GM21515 (cell line): ENCODE measurements at regions not wholly inside any gene's neighbourhood (a gene's known extent, or its start where the extent isn't known, plus 50 kb on each side); places are given as distances from the start of the nearest gene placed in this dataset.
"Not testable (repeated sequence)": the region's sequence is repeated elsewhere in the genome, so short reads cannot be mapped to it uniquely, and the experiment has no call there.

ENCODE experiments used
- ATAC-seq: cut with Tn5 transposase; IDR thresholded peaks from one replicate; pipeline ENCODE4 v1.9.1; 2021; ENCODE audit not compliant: unreplicated experiment

DNA sequence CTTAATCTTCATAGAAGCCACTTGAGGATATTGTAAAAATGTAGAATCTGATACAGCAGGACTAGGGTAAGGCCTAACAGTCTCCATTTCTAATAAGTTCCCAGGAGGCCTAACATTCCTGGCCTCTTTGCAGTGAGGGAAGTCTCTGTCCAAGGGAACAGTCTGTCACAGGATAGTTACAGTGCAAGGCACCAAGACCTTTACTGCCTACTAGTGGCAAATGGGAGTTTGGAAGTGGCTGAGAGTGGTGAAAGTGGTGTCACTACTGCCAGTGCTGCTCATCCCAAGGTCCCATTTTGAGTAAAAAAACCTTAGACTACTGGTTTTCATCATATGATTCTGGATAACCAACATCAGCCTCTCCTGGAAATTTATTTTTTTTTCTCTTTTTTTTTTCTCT, 619.5 kb upstream of the SEMA3D start:
- no peak for ATAC-seq

DNA sequence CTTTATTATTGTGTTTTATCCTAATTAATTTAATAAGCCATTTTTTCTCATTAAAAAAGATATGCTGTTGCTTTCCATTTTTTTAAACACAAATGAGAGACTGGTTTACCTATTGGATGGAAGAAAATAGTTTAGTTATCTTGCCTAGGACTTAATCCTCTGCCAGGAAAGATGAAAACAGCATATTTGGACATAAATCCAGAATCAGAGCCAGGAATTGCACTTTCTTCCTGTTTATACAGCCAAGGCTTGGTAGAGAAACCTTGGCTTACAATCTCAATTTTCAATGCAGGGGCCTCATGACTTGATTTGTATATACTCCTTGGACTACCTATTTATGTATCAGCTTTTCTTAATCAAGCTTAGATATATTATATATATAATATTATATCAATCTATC, 618.8 kb upstream of the SEMA3D start:
- ATAC-seq: no peak

GRCh38 chr7:85805249-85805648, 618.4 kb upstream of the SEMA3D start:
- ATAC-seq: no peak

DNA sequence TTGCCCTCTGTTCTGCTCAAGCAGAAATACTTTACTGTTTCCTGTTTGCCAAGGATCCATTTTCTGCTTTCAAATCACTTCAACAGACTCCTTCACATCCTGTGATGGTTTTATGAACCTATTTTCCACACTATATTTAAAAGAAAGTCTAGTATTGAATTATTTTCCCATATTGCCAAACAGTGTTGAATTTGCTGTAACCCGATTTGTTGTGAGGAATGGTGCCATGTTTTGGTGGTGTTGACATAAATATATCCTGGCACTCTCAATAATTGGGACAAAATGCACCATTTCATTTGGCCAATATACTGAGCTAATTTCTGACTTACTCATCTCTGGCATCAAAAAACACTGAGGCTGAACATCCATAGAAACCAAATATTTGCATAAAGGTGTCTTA, 615.4 kb upstream of the SEMA3D start:
- ATAC-seq: no peak

- ATAC-seq: no peak
Observed at GRCh38 chr7:85796956-85797355, 610.1 kb upstream of the SEMA3D start.

GRCh38 chr7:85791098-85791497, 604.2 kb upstream of the SEMA3D start:
- ATAC-seq: not testable (repeated sequence)

DNA sequence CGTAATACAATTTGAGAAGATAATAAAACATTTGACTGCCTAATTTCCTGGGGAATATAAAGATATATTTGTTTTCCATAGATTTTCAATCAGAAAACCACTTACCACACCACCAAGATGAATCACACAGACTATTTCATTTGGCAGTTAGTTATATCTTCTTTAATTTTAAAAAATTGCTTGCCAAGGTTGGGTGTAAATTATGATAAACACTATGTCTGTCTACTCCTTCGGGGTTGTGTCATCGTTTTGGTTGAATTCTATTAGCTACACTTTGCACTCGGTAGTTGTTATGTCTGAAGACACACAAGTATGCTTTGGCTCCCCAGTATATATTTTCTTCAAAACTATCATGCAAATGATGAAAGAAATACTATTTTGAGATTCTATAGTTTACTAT, 594.8 kb upstream of the SEMA3D start:
- ATAC-seq: no peak

GRCh38 chr7:85776691-85777345, 590.0 kb upstream of the SEMA3D start:
- no peak for ATAC-seq

GRCh38 chr7:85775431-85775830, 588.6 kb upstream of the SEMA3D start:
- ATAC-seq: no peak

GRCh38 chr7:85774986-85775385, 588.1 kb upstream of the SEMA3D start:
- no peak for ATAC-seq

- no peak for ATAC-seq
Observed at GRCh38 chr7:85773116-85773728, 586.4 kb upstream of the SEMA3D start.

GRCh38 chr7:85771516-85771915, 584.7 kb upstream of the SEMA3D start:
- ATAC-seq: no peak

GRCh38 chr7:85770332-85770731, 583.5 kb upstream of the SEMA3D start:
- no peak for ATAC-seq

DNA sequence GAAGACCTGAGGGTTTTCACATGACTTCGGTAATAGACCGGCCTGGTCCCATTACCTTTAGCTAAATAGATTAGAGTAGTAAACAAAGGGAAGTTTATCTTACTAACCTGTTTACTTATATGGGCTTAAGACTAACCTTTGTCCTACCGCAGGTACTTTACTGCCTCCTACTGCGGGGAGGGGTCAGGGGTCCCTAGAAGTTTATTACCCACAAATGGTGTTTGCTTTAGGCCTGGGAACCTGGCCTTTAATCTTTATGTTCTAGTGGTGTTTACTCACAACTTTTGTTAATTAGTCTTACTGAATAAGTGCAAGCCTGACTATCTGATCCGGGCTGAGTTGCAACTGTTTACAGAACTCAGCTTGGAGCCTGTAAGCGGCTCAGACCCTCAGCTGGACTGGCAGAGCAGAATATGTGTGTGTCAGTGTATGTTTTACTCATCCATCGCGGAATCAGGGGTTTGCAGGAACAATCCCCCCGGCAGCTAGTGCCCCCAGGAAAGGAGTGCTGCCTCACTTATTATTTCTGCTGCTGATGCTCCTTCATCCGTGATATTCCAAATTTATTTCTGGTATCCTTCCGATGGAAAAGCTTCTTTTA, 578.9 kb upstream of the SEMA3D start:
- ATAC-seq: no peak

GRCh38 chr7:85764034-85764433, 577.2 kb upstream of the SEMA3D start:
- ATAC-seq: no peak

- no peak for ATAC-seq
Observed at GRCh38 chr7:85757348-85757747, 570.5 kb upstream of the SEMA3D start.

DNA sequence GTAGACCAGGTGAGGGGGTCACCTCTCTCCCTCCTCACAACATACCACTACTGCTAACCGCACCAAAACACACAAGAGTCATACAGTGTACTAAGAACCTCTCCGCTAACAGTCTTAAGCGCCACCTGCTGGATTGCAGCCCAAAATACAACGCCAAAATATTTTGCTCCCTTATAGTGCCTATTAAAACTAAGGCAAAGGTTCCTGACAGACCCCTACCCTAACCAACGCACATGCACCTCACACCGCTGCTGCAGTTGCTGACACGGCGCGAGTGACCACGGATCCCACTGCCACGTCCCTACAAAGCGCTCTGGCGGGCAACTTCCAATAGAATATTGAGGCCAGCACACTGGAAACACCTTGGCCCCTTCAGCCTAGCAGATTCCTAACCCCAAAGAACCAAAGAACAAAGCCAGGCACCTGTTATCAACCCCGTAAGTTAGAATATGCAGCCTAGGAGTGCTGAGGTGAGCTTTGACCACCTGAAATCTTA, 563.6 kb upstream of the SEMA3D start:
- peak; percentile 93 for ATAC-seq

DNA sequence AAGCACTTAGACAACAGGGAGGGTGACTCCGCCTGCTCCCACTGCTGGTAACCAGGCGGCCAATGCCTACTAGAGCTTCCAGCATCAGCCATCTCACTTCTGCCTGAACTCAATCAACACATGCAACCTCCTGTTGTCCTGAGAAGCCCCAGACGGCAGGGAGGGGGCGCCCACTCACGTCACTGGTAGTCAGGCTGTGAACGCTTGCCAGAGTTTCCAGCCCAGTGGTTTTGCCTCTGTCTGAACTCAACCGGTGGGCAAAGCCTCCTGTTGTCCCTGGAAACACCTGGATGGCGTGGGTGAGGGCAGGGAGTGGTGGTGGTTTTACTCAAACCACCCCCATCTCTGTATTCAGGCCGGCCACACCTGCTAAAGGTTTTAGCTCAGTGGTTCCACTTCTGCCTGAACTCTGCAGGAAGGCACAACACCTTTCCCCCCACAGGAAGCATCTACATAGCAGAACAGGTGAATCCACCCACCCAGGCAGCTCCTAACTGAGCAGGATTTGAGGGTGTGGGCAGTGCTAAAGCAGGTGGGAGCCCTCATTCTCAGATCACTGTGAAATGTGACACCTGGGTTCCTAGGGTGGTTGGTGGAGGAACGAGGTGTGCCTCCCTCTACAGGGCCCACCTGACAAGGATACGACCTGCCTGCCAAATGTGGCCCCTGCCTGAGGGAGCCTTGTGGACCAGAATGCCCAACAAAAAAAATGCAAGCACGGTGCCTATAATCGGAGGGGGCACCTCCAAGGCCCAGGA, 563.0 kb upstream of the SEMA3D start:
- no peak for ATAC-seq

DNA sequence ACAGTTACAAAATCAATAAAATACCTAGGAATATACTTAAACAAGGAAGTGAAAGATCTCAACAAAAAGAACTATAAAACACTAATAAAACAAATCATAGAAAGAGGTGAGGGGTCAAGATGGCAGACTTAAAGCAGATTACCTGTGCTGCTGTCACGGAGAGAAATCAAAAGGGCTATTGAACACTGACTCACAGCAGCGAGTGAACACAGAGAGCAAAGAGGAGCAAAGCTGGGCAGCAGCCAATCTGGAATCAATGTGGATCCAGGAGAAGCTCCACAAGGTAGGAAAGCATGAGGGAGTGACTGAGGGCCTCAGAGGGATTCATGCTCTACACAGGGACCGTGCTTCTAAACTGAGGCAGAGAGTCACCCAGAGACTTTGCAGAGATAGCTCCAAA, 562.0 kb upstream of the SEMA3D start:
- no peak for ATAC-seq

GRCh38 chr7:85737426-85737825, 550.6 kb upstream of the SEMA3D start:
- no peak for ATAC-seq

GRCh38 chr7:85736085-85736484, 549.2 kb upstream of the SEMA3D start:
- ATAC-seq: no peak

GRCh38 chr7:85734823-85735222, 548.0 kb upstream of the SEMA3D start:
- no peak for ATAC-seq
